ENCODE measurements at regions not wholly inside any gene's neighbourhood (a gene's known extent, or its start where the extent isn't known, plus 50 kb on each side); places are given as distances from the start of the nearest gene placed in this dataset.

DNA sequence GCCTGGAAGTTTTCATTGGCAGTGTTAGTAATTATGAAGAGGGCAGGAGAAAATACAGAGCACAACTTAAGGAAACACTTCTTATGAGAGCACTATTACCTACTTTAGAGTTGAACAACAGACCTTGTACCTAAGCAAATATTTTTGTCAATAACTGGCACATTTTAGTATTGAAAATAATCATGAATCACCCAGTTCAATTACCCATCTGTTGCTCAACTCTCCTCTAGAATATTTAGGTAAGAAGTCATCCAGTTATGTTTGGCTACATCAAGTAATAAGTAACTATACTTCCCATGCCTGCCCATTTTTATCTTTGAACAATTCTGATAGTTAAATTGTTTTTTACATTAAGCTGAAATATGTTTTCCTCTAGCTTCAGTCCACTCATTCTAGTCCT is 893.4 kb downstream of the DIAPH3 start:
- no peak for TF ChIP-seq EZH2phosphoT487 (IDR thresholded peaks at IDR 0.05; ENCODE audit: borderline replicate concordance, low read length)
- TF ChIP-seq, protein P1, sequence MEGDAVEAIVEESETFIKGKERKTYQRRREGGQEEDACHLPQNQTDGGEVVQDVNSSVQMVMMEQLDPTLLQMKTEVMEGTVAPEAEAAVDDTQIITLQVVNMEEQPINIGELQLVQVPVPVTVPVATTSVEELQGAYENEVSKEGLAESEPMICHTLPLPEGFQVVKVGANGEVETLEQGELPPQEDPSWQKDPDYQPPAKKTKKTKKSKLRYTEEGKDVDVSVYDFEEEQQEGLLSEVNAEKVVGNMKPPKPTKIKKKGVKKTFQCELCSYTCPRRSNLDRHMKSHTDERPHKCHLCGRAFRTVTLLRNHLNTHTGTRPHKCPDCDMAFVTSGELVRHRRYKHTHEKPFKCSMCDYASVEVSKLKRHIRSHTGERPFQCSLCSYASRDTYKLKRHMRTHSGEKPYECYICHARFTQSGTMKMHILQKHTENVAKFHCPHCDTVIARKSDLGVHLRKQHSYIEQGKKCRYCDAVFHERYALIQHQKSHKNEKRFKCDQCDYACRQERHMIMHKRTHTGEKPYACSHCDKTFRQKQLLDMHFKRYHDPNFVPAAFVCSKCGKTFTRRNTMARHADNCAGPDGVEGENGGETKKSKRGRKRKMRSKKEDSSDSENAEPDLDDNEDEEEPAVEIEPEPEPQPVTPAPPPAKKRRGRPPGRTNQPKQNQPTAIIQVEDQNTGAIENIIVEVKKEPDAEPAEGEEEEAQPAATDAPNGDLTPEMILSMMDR (IDR thresholded peaks at IDR 0.05; ENCODE audit: low read depth, low read length, poor library complexity, severe bottlenecking): no peak

Data from DOHH2 (cell line).